ENCODE measurements at regions not wholly inside any gene's neighbourhood (a gene's known extent, or its start where the extent isn't known, plus 50 kb on each side); places are given as distances from the start of the nearest gene placed in this dataset.

- Histone ChIP-seq H3K27ac (ENCODE audit: low read length) (no peak overlapping the region), H3K9me2 (replicated peaks; ENCODE audit: low read length) (no peaks in the 10 kb centered on the region), H3K9ac (ENCODE audit: low read length) (no peak overlapping the region), H3K4me1 (ENCODE audit: insufficient read depth, low read length) (peaks cover 75% of the 10 kb centered on the region), H3K4me2 (ENCODE audit: low read length) (0 out of 2 replicates have a peak overlapping the region, but pooled peaks have one; percentile 0), H2AFZ (ENCODE audit: low read length) (0 out of 2 replicates have a peak overlapping the region, but pooled peaks have one; percentile 3), H3K79me2 (ENCODE audit: low read length) (no peaks in the 10 kb centered on the region), H3K9me3 (ENCODE audit: low read length) (no peaks in the 10 kb centered on the region), H4K20me1 (ENCODE audit: low read length) (no peaks in the 10 kb centered on the region), H3K27me3 (ENCODE audit: low read length) (no peaks in the 10 kb centered on the region), H3K4me3 (ENCODE audit: low read length) (no peak overlapping the region), H3F3A (ENCODE audit: low read length, unreplicated experiment) (peaks cover 27% of the 10 kb centered on the region), H3K36me3 (ENCODE audit: low read depth, low read length) (no peaks in the 10 kb centered on the region)
- DNase-seq (peak; percentile 83), ATAC-seq (no peak)
- POLR2A ChIA-PET (ENCODE audit: unreplicated experiment) = interaction anchor here (0.6 kb wide), 1 partner anchor 24 kb away, joined by 3 read pairs; no protein-coding TSS in a partner anchor
- intact Hi-C loops (cut with micrococcal nuclease) = no loop called here
- CTCF ChIA-PET = no interaction called here
- TF ChIP-seq CTCF (conservative IDR thresholded peaks at IDR 0.05; ENCODE audit: low read depth, low read length) = no peak
- no peak for TF ChIP-seq EZH2phosphoT487 (IDR thresholded peaks at IDR 0.05; ENCODE audit: borderline replicate concordance, low read length)
- TF ChIP-seq EZH2 (IDR thresholded peaks at IDR 0.05; ENCODE audit: low read length, unreplicated experiment) = no peak
- BruUV-seq (replicated peaks) = no TSS peak
These were observed 156.1 kb downstream of the DKK1 start for GRCh38 chr10:52469970-52470705.

GRCh38 chr10:52472406-52473146, 158.5 kb downstream of the DKK1 start:
- H3F3A ChIP-seq (ENCODE audit: low read length, unreplicated experiment) = peaks cover 34% of the 10 kb centered on the region
- H3K4me1 ChIP-seq (ENCODE audit: insufficient read depth, low read length) = peaks cover 63% of the 10 kb centered on the region
- TF ChIP-seq CTCF (conservative IDR thresholded peaks at IDR 0.05; ENCODE audit: low read depth, low read length) = no peak
- TF ChIP-seq EZH2 (IDR thresholded peaks at IDR 0.05; ENCODE audit: low read length, unreplicated experiment) = no peak
- no peak for TF ChIP-seq EZH2phosphoT487 (IDR thresholded peaks at IDR 0.05; ENCODE audit: borderline replicate concordance, low read length)
- peak overlapping the region; percentile 67 for H3K9ac ChIP-seq (ENCODE audit: low read length)
- H3K4me3 ChIP-seq (ENCODE audit: low read length) = peak overlapping the region; percentile 38
- ChIA-PET CTCF (interaction anchor here (0.6 to 1.4 kb wide), 7 partner anchors 14 to 164 kb away, joined by 3 to 11 read pairs (median 4); partner anchors contain the start of gene DKK1), POLR2A (ENCODE audit: unreplicated experiment) (interaction anchor here (0.5 to 1.5 kb wide), 4 partner anchors 29 to 187 kb away, joined by 3 to 9 read pairs (median 6); partner anchors contain the start of gene DKK1)
- no peaks in the 10 kb centered on the region for H3K27me3 ChIP-seq (ENCODE audit: low read length)
- intact Hi-C loops (cut with micrococcal nuclease) = loop anchor here (1.0 kb wide), 8 partner anchors 14 to 158 kb away; partner anchors contain the start of gene DKK1
- no peaks in the 10 kb centered on the region for H4K20me1 ChIP-seq (ENCODE audit: low read length)
- no peaks in the 10 kb centered on the region for H3K36me3 ChIP-seq (ENCODE audit: low read depth, low read length)
- peak overlapping the region; percentile 71 for H3K4me2 ChIP-seq (ENCODE audit: low read length)
- ATAC-seq = peak; percentile 83
- peak overlapping the region; percentile 52 for H2AFZ ChIP-seq (ENCODE audit: low read length)
- H3K79me2 ChIP-seq (ENCODE audit: low read length) = no peaks in the 10 kb centered on the region
- TSS peak; percentile 84 for BruUV-seq (replicated peaks)
- DNase-seq = peak; percentile 100
- no peaks in the 10 kb centered on the region for H3K9me3 ChIP-seq (ENCODE audit: low read length)
- H3K9me2 ChIP-seq (replicated peaks; ENCODE audit: low read length) = no peaks in the 10 kb centered on the region
- peak overlapping the region; percentile 85 for H3K27ac ChIP-seq (ENCODE audit: low read length)
